HG03457 (cell line): ENCODE measurements at regions not wholly inside any gene's neighbourhood (a gene's known extent, or its start where the extent isn't known, plus 50 kb on each side); places are given as distances from the start of the nearest gene placed in this dataset.

Experiments used
- ATAC-seq: cut with Tn5 transposase; IDR thresholded peaks from one replicate; pipeline ENCODE4 v1.9.1; 2021; ENCODE audit warnings: moderate number of reproducible peaks; ENCODE audit not compliant: unreplicated experiment

- no peak for ATAC-seq
These were observed 304.4 kb upstream of the ADGRL2 start for GRCh38 chr1:81496349-81496748.

- no peak for ATAC-seq
These were observed 307.4 kb upstream of the ADGRL2 start for GRCh38 chr1:81493102-81493869.

- no peak for ATAC-seq
These were observed 308.1 kb upstream of the ADGRL2 start for GRCh38 chr1:81492628-81493027.

GRCh38 chr1:81490614-81491013, 310.1 kb upstream of the ADGRL2 start:
- no peak for ATAC-seq

GRCh38 chr1:81489372-81489934, 311.3 kb upstream of the ADGRL2 start:
- no peak for ATAC-seq

- no peak for ATAC-seq
These were observed 316.4 kb upstream of the ADGRL2 start for GRCh38 chr1:81484284-81484683.

- no peak for ATAC-seq
These were observed 322.5 kb upstream of the ADGRL2 start for GRCh38 chr1:81478219-81478618.

GRCh38 chr1:81477710-81478109, 323.0 kb upstream of the ADGRL2 start:
- no peak for ATAC-seq

GRCh38 chr1:81472387-81472786, 328.3 kb upstream of the ADGRL2 start:
- no peak for ATAC-seq

- ATAC-seq, result no peak
These were observed 329.5 kb upstream of the ADGRL2 start for GRCh38 chr1:81471255-81471654.

- no peak for ATAC-seq
These were observed 330.5 kb upstream of the ADGRL2 start for GRCh38 chr1:81470275-81470674.

- no peak for ATAC-seq
These were observed 333.4 kb upstream of the ADGRL2 start for GRCh38 chr1:81467383-81467782.

- ATAC-seq, result no peak
These were observed 333.8 kb upstream of the ADGRL2 start for GRCh38 chr1:81466961-81467360.

- ATAC-seq, result no peak
These were observed 336.5 kb upstream of the ADGRL2 start for GRCh38 chr1:81463936-81464837.

- no peak for ATAC-seq
These were observed 341.7 kb upstream of the ADGRL2 start for GRCh38 chr1:81459043-81459442.

- no peak for ATAC-seq
These were observed 342.5 kb upstream of the ADGRL2 start for GRCh38 chr1:81458186-81458585.

- ATAC-seq, result no peak
These were observed 345.3 kb upstream of the ADGRL2 start for GRCh38 chr1:81455481-81455880.

- no peak for ATAC-seq
These were observed 346.8 kb upstream of the ADGRL2 start for GRCh38 chr1:81453971-81454370.

- no peak for ATAC-seq
These were observed 347.4 kb upstream of the ADGRL2 start for GRCh38 chr1:81453367-81453703.

GRCh38 chr1:81452693-81453366, 347.9 kb upstream of the ADGRL2 start:
- no peak for ATAC-seq

- no peak for ATAC-seq
These were observed 350.9 kb upstream of the ADGRL2 start for GRCh38 chr1:81449786-81450185.
